Sigmoid colon (tissue), 6 donors: ENCODE measurements at regions not wholly inside any gene's neighbourhood (a gene's known extent, or its start where the extent isn't known, plus 50 kb on each side); places are given as distances from the start of the nearest gene placed in this dataset.

ENCODE experiments used
- DNase-seq: peaks from one replicate; pipeline ENCODE4 v3.0.0-alpha.2; 2019
- H3K27ac ChIP-seq, 4 donors: fragments of 200-600 bp; sonication (generic); one replicate each; pipeline ENCODE4 v1.5.1; 2016 to 2019; ENCODE audit warnings: mild to moderate bottlenecking in 1 of 4
- H3K27me3 ChIP-seq, 3 donors: fragments of 200-600 bp; sonication (generic); one replicate each; pipeline ENCODE4 v1.5.1; 2019; ENCODE audit warnings: mild to moderate bottlenecking in 1 of 3
- H3K36me3 ChIP-seq, 4 donors: fragments of 200-600 bp; sonication (generic); one replicate each; pipeline ENCODE4 v1.5.1; 2016 to 2019
- H3K4me1 ChIP-seq, 4 donors: fragments of 200-600 bp; sonication (generic); one replicate each; pipeline ENCODE4 v1.5.1; 2017 to 2019
- H3K4me3 ChIP-seq, 4 donors: fragments of 200-600 bp; sonication (generic); one replicate each; pipeline ENCODE4 v1.5.1; 2017 to 2019; ENCODE audit warnings: mild to moderate bottlenecking in 2 of 4, moderate library complexity in 1 of 4
- H3K9me3 ChIP-seq, 4 donors: fragments of 200-600 bp in 3 of 4; sonication (generic) in 3 of 4; one replicate each; pipeline versions ENCODE4 v1.5.1 to v1.6.1; 2013 to 2019
- EP300 ChIP-seq, 4 donors: sonication (generic); formaldehyde crosslinking; IDR thresholded peaks; one replicate each; pipeline ENCODE4 v1.6.1; 2017; ENCODE audit warnings: antibody characterized with exemption in 4 of 4
- POLR2A ChIP-seq, 2 donors: fragments of 450-650 bp; IDR thresholded peaks; one replicate each; pipeline ENCODE4 v1.6.1; 2016; ENCODE audit warnings: antibody characterized with exemption in 2 of 2, mild to moderate bottlenecking in 2 of 2, moderate library complexity in 2 of 2
- POLR2AphosphoS5 ChIP-seq, 4 donors: sonication (generic); formaldehyde crosslinking; IDR thresholded peaks; one replicate each; pipeline ENCODE4 v1.6.1; 2017; ENCODE audit warnings: antibody characterized with exemption in 4 of 4
- WGBS, 2 donors: extraction: QIAGEN DNeasy Blood & Tissue Kit; methylation state at CpG; one replicate each; pipeline ENCODE4 v1.1.7; 2013; 5-methylcytosine and 5-hydroxymethylcytosine counted together
- intact Hi-C: fragments of 100-400 bp; cut with DNase I; formaldehyde crosslinking; loops from one replicate; pipeline ENCODE4 v1.15.1; 2023
- TF ChIP-seq, protein P1 (sequence below), 4 experiments: fragments of 450-650 bp in 3 of 4; fragments of 200-600 bp in 1 of 4; IDR thresholded peaks; one replicate each; pipeline ENCODE4 v1.5.1; 2016 to 2019; ENCODE audit warnings: antibody characterized with exemption in 4 of 4, mild to moderate bottlenecking in 3 of 4, moderate library complexity in 2 of 4
- donor health status: healthy with polysubstance abuse.
- donor health status: healthy.

DNA sequence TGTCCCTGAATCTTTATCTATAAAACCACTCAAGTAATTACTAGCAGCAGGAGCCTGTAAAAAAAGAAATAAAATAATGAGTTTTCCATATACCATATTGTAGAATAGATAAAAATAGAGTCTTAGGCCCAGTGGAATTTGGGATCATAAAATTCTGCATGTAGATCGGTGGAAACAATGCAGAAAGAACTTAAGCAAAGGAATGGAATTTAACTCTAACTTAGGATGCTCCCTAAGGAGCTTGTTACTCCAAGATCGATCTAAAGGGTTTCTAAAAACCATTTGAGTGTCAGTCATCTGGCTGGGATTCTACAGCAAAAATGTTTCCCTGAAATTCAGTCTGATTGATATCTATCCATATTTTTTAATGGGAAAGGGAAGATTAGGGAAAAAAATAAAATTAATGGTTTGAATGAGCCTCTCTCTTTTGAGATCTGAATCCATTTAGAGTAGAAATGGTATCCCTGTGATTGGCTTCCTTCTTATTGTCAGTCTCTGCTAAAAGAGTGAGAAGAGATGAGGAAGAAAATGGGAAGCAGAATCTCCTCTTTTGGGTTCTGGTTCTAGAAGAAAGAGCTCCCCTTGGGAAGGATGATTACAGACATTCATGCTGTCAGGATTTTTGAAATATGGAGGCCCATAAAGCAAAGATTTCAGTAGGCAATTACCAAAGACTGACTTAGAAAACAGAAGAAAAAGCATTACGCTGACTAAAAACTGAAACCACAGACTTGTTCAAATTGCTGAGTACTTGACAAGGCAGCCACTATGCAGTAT, 564.3 kb upstream of the MARCKS start:
- no peak overlapping the region for H3K27ac ChIP-seq
- H3K27me3 ChIP-seq = no peaks in the 10 kb centered on the region
- no peak for TF ChIP-seq POLR2AphosphoS5 (IDR thresholded peaks at IDR 0.05)
- no peak for TF ChIP-seq EP300 (IDR thresholded peaks at IDR 0.05)
- TF ChIP-seq, protein P1, sequence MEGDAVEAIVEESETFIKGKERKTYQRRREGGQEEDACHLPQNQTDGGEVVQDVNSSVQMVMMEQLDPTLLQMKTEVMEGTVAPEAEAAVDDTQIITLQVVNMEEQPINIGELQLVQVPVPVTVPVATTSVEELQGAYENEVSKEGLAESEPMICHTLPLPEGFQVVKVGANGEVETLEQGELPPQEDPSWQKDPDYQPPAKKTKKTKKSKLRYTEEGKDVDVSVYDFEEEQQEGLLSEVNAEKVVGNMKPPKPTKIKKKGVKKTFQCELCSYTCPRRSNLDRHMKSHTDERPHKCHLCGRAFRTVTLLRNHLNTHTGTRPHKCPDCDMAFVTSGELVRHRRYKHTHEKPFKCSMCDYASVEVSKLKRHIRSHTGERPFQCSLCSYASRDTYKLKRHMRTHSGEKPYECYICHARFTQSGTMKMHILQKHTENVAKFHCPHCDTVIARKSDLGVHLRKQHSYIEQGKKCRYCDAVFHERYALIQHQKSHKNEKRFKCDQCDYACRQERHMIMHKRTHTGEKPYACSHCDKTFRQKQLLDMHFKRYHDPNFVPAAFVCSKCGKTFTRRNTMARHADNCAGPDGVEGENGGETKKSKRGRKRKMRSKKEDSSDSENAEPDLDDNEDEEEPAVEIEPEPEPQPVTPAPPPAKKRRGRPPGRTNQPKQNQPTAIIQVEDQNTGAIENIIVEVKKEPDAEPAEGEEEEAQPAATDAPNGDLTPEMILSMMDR (IDR thresholded peaks at IDR 0.05) = no peak
- no peak for TF ChIP-seq POLR2A (IDR thresholded peaks at IDR 0.05)
- no peaks in the 10 kb centered on the region for H3K36me3 ChIP-seq
- intact Hi-C loops = no loop called here
- peaks cover 0 to 17% (median 16%) of the 10 kb centered on the region in 4 donors for H3K4me1 ChIP-seq
- H3K4me3 ChIP-seq = no peak overlapping the region
- H3K9me3 ChIP-seq = no peaks in the 10 kb centered on the region
- 77 to 82% methylated on average over 3 of the region's 3 CpGs for WGBS, 2 donors
- no peak for DNase-seq

DNA sequence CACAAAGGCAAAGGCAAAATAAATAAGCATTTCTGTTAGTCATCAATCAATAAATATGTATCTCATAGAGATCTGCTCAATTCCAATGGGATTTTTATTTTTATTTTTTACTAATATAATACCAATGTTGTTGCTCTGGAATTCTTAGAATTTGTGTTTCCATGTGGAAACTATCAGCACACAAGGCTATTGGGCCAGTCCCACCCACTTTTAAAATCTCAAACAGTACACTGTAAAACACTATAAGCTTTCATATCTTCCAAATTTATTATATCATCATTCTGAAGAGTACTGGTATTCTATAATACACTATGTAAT, 563.8 kb upstream of the MARCKS start:
- no peak overlapping the region for H3K27ac ChIP-seq
- no peaks in the 10 kb centered on the region for H3K36me3 ChIP-seq
- intact Hi-C loops = no loop called here
- DNase-seq = no peak
- no peaks in the 10 kb centered on the region for H3K27me3 ChIP-seq
- peaks cover 0 to 17% (median 16%) of the 10 kb centered on the region in 4 donors for H3K4me1 ChIP-seq
- TF ChIP-seq, protein P1 (IDR thresholded peaks at IDR 0.05) = no peak
- TF ChIP-seq POLR2AphosphoS5 (IDR thresholded peaks at IDR 0.05) (no peak), EP300 (IDR thresholded peaks at IDR 0.05) (no peak), POLR2A (IDR thresholded peaks at IDR 0.05) (no peak)
- no peaks in the 10 kb centered on the region for H3K9me3 ChIP-seq
- H3K4me3 ChIP-seq = no peak overlapping the region

DNA sequence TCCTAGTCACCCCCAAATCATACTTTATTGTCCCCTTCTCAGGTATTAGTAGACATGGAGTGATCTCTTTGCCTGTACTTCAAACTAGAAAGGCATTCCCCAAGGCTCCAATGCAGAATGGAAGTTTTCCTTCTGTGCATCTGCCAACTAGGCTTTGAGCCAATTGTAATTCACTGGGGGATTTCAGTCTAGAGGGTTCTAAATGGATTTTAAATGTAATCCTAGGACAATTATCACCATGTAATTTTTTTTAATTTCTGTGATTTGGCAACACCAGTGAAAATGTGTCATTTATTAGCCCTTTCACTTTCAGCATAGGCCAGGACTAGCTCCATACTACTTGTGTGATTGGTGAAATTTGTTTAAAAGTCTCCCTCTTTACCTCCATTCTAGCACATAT, 557.6 kb upstream of the MARCKS start:
- H3K4me3 ChIP-seq = no peak overlapping the region
- intact Hi-C loops = no loop called here
- no peaks in the 10 kb centered on the region for H3K27me3 ChIP-seq
- TF ChIP-seq, protein P1 (IDR thresholded peaks at IDR 0.05) = no peak
- TF ChIP-seq POLR2AphosphoS5 (IDR thresholded peaks at IDR 0.05) = no peak
- TF ChIP-seq EP300 (IDR thresholded peaks at IDR 0.05) = no peak
- no peak for TF ChIP-seq POLR2A (IDR thresholded peaks at IDR 0.05)
- DNase-seq = no peak
- H3K9me3 ChIP-seq = no peaks in the 10 kb centered on the region
- H3K27ac ChIP-seq = no peak overlapping the region
- no peaks in the 10 kb centered on the region for H3K4me1 ChIP-seq
- no peaks in the 10 kb centered on the region for H3K36me3 ChIP-seq

DNA sequence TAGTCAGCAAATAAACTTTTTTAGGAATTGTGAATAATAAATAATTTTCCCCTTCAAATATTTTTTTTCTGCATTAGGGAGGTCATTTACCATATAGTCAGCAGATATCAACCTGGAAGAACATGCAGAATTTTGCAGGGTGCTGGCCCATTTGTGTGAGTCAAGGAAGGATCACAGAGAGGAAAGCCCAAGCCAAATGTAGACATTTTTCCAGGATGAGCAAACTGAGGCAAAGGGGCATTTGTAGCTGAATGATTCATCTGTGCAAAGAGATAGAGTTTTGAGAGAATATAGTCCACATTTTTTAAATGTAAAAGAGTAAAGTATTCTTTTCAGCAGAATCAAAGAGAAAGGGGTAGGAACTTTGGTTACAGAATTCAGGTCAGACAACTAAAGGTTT, 555.5 kb upstream of the MARCKS start:
- intact Hi-C loops = no loop called here
- no peaks in the 10 kb centered on the region for H3K4me1 ChIP-seq
- no peaks in the 10 kb centered on the region for H3K27me3 ChIP-seq

More for the DNA sequence above, 555.5 kb upstream of the MARCKS start:
- Histone ChIP-seq H3K36me3 (no peaks in the 10 kb centered on the region), H3K27ac (no peak overlapping the region), H3K4me3 (no peak overlapping the region), H3K9me3 (no peaks in the 10 kb centered on the region)
- no peak for TF ChIP-seq EP300 (IDR thresholded peaks at IDR 0.05)
- no peak for TF ChIP-seq POLR2AphosphoS5 (IDR thresholded peaks at IDR 0.05)
- TF ChIP-seq POLR2A (IDR thresholded peaks at IDR 0.05) = no peak
- TF ChIP-seq, protein P1 (IDR thresholded peaks at IDR 0.05) = no peak
- no peak for DNase-seq
